K562 (cell line): ENCODE measurements at regions not wholly inside any gene's neighbourhood (a gene's known extent, or its start where the extent isn't known, plus 50 kb on each side); places are given as distances from the start of the nearest gene placed in this dataset.

Experiments used
- ATAC-seq: fragments of 200-7000 bp; cut with Tn5 transposase; 3 replicates; pipeline ENCODE4 v1.9.1; 2020; ENCODE audit warnings: moderate library complexity
- BruUV-seq: library from RNA; stranded (reverse); fragments of 400-500 nt; replicated peaks from 2 replicates; lab custom pipeline; 2021; lab: Mats Ljungman, UMichigan
- CTCF ChIA-PET: fragments of 300-600 bp; formaldehyde crosslinking; extraction: SDS; loops from one replicate; lab custom pipeline; 2021; ENCODE audit warnings: low intra/inter-chr PET ratio; lab: Yijun Ruan, JAX
- POLR2A ChIA-PET: fragments of 300-600, 350-650 bp; sonication (Branson Sonifier 250); formaldehyde crosslinking; extraction: SDS; loops from one replicate; lab custom pipeline; 2021; ENCODE audit warnings: antibody characterized with exemption, inconsistent platforms; lab: Yijun Ruan, JAX
- DNase-seq, 4 experiments: peaks; one replicate each; pipeline versions ENCODE4 v3.0.0 to v3.0.0-alpha.2; 2011 to 2018; ENCODE audit warnings: low spot score in 3 of 4, mixed read lengths in 3 of 4; ENCODE audit errors: extremely low read depth in 1 of 4
- FAIRE-seq: peaks from 2 replicates; lab custom pipeline; 2011; peaks lifted over from hg19 to GRCh38; lab: Jason Lieb, UNC
- H2AFZ ChIP-seq: 2 replicates; pipeline ENCODE4 v1.6.0; 2011; ENCODE audit warnings: low read depth, low read length, control low read depth, inconsistent platforms
- H3K27ac ChIP-seq: fragments of 200-600 bp; 3 replicates; pipeline ENCODE4 v1.8.0; 2011; ENCODE audit warnings: low read depth, mild to moderate bottlenecking, control low read depth, inconsistent platforms, low read length, moderate library complexity, mixed read lengths; ENCODE audit errors: extremely low read depth
- H3K27me3 ChIP-seq, 2 experiments: fragments of 300-600 bp in 1 of 2; 2 replicates in 1 of 2; 3 replicates in 1 of 2; pipeline versions ENCODE4 v1.6.0 to v1.8.0; 2011; ENCODE audit warnings: inconsistent platforms in 2 of 2, low read length in 2 of 2, mild to moderate bottlenecking in 1 of 2, mixed read lengths in 1 of 2, moderate library complexity in 1 of 2; ENCODE audit not compliant: control insufficient read depth in 2 of 2, insufficient read depth in 2 of 2
- H3K36me3 ChIP-seq: fragments of 300-600 bp; 3 replicates; pipeline ENCODE4 v1.8.0; 2011; ENCODE audit warnings: mild to moderate bottlenecking, low read length, inconsistent platforms; ENCODE audit not compliant: control insufficient read depth, insufficient read depth
- H3K4me1 ChIP-seq, 2 experiments: fragments of 200-600 bp in 1 of 2; replicated peaks in 1 of 2; 2 replicates in 1 of 2; 3 replicates in 1 of 2; pipeline versions ENCODE4 v1.5.1 to v1.8.0; 2011; ENCODE audit warnings: inconsistent platforms in 2 of 2, low read length in 2 of 2, mild to moderate bottlenecking in 1 of 2, mixed read lengths in 1 of 2, moderate library complexity in 1 of 2; ENCODE audit not compliant: control insufficient read depth in 2 of 2, insufficient read depth in 2 of 2
- H3K4me2 ChIP-seq: 2 replicates; pipeline ENCODE4 v1.6.1; 2011; ENCODE audit warnings: low read length, control low read depth, inconsistent platforms, mixed read lengths; ENCODE audit not compliant: insufficient read depth
- H3K4me3 ChIP-seq: fragments of 200-600 bp; sonication (generic), shearing (Covaris generic); 2 replicates; pipeline ENCODE4 v1.5.1; 2016; ENCODE audit warnings: control low read depth, inconsistent platforms
- H3K79me2 ChIP-seq: fragments of 200-600 bp; 3 replicates; pipeline ENCODE4 v1.8.0; 2011; ENCODE audit warnings: low read length, inconsistent platforms; ENCODE audit not compliant: control insufficient read depth, insufficient read depth
- H3K9ac ChIP-seq, 2 experiments: 2 replicates each; pipeline versions ENCODE4 v1.6.0 to v1.6.1; 2011; ENCODE audit warnings: low read depth in 2 of 2, low read length in 2 of 2, control low read depth in 1 of 2, inconsistent platforms in 1 of 2, mild to moderate bottlenecking in 1 of 2, mixed read lengths in 1 of 2; ENCODE audit not compliant: insufficient read depth in 1 of 2
- H3K9me1 ChIP-seq: one replicate; pipeline ENCODE4 v1.6.0; 2011; ENCODE audit warnings: inconsistent platforms, mild to moderate bottlenecking, low read length, moderate library complexity; ENCODE audit not compliant: control insufficient read depth, insufficient read depth
- H3K9me3 ChIP-seq: replicated peaks from 2 replicates; pipeline ENCODE4 v1.5.1; 2011; ENCODE audit warnings: low read depth, low read length, inconsistent platforms; ENCODE audit not compliant: control insufficient read depth, insufficient read depth
- H4K20me1 ChIP-seq: replicated peaks from 2 replicates; pipeline ENCODE4 v1.6.1; 2011; ENCODE audit warnings: low read length, inconsistent platforms, mixed read lengths; ENCODE audit not compliant: control insufficient read depth, insufficient read depth
- SMC3 ChIP-seq: conservative IDR thresholded peaks from 2 replicates; pipeline ENCODE4 v1.6.1; 2011; ENCODE audit warnings: low read depth, low read length, improper control_type of control experiment; ENCODE audit not compliant: insufficient read depth
- ZNF124 ChIP-seq: sonication (generic); formaldehyde crosslinking; IDR thresholded peaks from 2 replicates; pipeline ENCODE4 v1.8.1; 2022; ENCODE audit warnings: missing genetic modification reagents
- WGBS: fragments of 100-300 bp; shearing (Covaris generic); methylation state at CpG from one replicate; pipeline ENCODE4 v1.1.6; 2016; ENCODE audit warnings: low coverage, mixed read lengths; ENCODE audit not compliant: insufficient coverage; ENCODE audit errors: missing lambda C conversion rate; 5-methylcytosine and 5-hydroxymethylcytosine counted together
- in situ Hi-C: fragments of 300-500 bp; cut with MboI; formaldehyde crosslinking; loops from 4 replicates; pipeline ENCODE4 v1.15.0; 2018; ENCODE audit warnings: inconsistent platforms, mixed read lengths
- intact Hi-C: fragments of 100-400 bp; cut with micrococcal nuclease; formaldehyde crosslinking; loops from 2 replicates; pipeline ENCODE4 v1.14.2; 2022
- TF ChIP-seq, protein P1 (sequence below): fragments of 450-650 bp; IDR thresholded peaks from 2 replicates; pipeline ENCODE4 v1.6.1; 2018; ENCODE audit not compliant: partially characterized antibody

DNA sequence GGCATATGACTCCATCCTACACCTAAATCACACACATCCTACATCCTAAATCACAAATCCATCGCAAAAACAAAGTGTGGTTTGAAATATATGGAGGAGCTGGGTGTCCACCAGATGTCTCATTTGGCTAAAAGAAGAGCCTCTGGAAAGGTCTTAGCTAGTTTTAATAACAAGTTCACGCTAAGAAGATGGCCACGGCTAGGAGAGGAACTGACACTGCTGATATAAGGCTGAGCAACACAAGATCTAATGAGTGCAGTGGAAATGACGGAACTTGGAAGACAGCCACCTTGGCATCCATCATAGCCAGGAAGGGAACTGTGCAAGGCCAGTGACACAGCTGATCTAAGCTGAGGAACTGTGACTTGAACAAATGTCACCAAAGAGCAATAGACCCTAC, 60.0 kb upstream of the AGAP1 start (continued):
- TF ChIP-seq SMC3: peak; percentile 38; the same call in 1 of the 2 replicates

DNA sequence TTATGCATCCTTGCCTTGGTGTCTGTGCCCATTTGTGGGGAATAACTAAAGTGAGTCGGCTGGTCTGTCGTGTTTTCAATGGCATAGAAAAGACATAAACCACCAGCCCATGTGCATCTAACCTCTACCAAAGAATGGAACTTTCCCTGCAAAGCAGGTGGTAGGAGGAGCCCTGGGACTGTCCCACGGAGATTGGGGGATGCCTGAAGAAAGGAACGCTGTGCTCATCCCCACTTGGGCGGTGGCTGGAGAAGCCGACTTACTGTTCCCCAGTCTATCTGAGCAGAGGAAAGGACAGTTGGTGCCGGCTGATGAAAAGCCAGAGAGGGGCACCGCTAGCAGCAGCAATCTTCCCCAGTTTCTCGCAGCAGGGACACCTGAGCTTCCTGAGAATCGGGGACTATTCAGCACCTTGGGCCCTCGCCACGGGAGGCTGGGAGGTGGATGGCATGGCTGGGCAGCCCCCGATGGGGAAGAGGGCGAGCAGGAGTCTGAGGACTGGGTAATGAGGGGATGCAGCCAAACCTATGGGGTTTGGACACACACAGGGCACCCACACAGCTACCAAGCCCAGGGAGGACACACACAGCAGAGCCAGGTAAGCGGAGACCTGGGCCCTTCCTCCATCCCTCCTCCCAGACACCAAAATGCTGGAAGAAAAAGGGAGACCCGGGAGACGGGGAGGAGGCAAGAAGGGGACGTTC, 53.7 kb upstream of the AGAP1 start:
- H4K20me1 ChIP-seq: no peaks in the 10 kb centered on the region
- no peaks in the 10 kb centered on the region for H3K27me3 ChIP-seq
- intact Hi-C loops: no loop called here
- no TSS peak for BruUV-seq
- peaks cover 15% of the 10 kb centered on the region for H3K9me3 ChIP-seq
- H3K27ac ChIP-seq: no peak overlapping the region
- POLR2A ChIA-PET: no interaction called here
- DNase-seq: no peak
- peak overlapping the region in 1 of 2 experiments; percentile 61; a peak in 1 of 4 replicates for H3K9ac ChIP-seq
- TF ChIP-seq, protein P1, sequence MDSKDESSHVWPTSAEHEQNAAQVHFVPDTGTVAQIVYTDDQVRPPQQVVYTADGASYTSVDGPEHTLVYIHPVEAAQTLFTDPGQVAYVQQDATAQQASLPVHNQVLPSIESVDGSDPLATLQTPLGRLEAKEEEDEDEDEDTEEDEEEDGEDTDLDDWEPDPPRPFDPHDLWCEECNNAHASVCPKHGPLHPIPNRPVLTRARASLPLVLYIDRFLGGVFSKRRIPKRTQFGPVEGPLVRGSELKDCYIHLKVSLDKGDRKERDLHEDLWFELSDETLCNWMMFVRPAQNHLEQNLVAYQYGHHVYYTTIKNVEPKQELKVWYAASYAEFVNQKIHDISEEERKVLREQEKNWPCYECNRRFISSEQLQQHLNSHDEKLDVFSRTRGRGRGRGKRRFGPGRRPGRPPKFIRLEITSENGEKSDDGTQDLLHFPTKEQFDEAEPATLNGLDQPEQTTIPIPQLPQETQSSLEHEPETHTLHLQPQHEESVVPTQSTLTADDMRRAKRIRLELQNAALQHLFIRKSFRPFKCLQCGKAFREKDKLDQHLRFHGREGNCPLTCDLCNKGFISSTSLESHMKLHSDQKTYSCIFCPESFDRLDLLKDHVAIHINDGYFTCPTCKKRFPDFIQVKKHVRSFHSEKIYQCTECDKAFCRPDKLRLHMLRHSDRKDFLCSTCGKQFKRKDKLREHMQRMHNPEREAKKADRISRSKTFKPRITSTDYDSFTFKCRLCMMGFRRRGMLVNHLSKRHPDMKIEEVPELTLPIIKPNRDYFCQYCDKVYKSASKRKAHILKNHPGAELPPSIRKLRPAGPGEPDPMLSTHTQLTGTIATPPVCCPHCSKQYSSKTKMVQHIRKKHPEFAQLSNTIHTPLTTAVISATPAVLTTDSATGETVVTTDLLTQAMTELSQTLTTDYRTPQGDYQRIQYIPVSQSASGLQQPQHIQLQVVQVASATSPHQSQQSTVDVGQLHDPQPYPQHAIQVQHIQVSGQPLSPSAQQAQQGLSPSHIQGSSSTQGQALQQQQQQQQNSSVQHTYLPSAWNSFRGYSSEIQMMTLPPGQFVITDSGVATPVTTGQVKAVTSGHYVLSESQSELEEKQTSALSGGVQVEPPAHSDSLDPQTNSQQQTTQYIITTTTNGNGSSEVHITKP: peak; percentile 52
- no peak for TF ChIP-seq ZNF124 (CRISPR knock-in tag)
- no peaks in the 10 kb centered on the region for H3K9me1 ChIP-seq
- 43% methylated on average over 12 of the region's 18 CpGs for WGBS
- no peak overlapping the region for H3K4me3 ChIP-seq
- in situ Hi-C loops: loop anchor here (10.0 kb wide), 1 partner anchor 145 kb away; no protein-coding TSS in a partner anchor
- no peaks in the 10 kb centered on the region for H3K79me2 ChIP-seq
- CTCF ChIA-PET: no interaction called here
- peaks cover 7 to 10% of the 10 kb centered on the region in 2 experiments for H3K4me1 ChIP-seq
- ATAC-seq: peak; percentile 60
- no peak overlapping the region for H3K4me2 ChIP-seq
- H2AFZ ChIP-seq: peak overlapping the region; percentile 70; the same call in 1 of the 2 replicates
- no peaks in the 10 kb centered on the region for H3K36me3 ChIP-seq
- FAIRE-seq: no peak
